ENCODE measurements at regions not wholly inside any gene's neighbourhood (a gene's known extent, or its start where the extent isn't known, plus 50 kb on each side); places are given as distances from the start of the nearest gene placed in this dataset.
"Not testable (repeated sequence)": the region's sequence is repeated elsewhere in the genome, so short reads cannot be mapped to it uniquely, and the experiment has no call there.

GRCh38 chr6:86016567-86016966, 373.9 kb upstream of the SYNCRIP start:
- Mint-ChIP-seq H3K27ac (no peak overlapping the region), H3K4me1 (no peaks in the 10 kb centered on the region), H3K9me3 (peaks cover 0 to 3% (median 0%) of the 10 kb centered on the region in 7 donors), H3K36me3 (no peaks in the 10 kb centered on the region), H3K4me3 (no peak overlapping the region), H3K27me3 (no peaks in the 10 kb centered on the region)
- DNase-seq (no peak), ATAC-seq (ENCODE audit: low read depth in 2 of 2) (no peak)

GRCh38 chr6:86016077-86016476, 373.4 kb upstream of the SYNCRIP start:
- Mint-ChIP-seq H3K27ac (no peak overlapping the region), H3K27me3 (no peaks in the 10 kb centered on the region), H3K9me3 (peaks cover 0 to 3% (median 0%) of the 10 kb centered on the region in 7 donors), H3K36me3 (no peaks in the 10 kb centered on the region), H3K4me1 (no peaks in the 10 kb centered on the region), H3K4me3 (no peak overlapping the region)
- DNase-seq (no peak), ATAC-seq (ENCODE audit: low read depth in 2 of 2) (no peak)

- not testable (repeated sequence) for H3K9me3 Mint-ChIP-seq; H3K36me3 Mint-ChIP-seq; H3K27ac Mint-ChIP-seq; H3K4me3 Mint-ChIP-seq; DNase-seq; ATAC-seq (ENCODE audit: low read depth in 2 of 2); H3K4me1 Mint-ChIP-seq; H3K27me3 Mint-ChIP-seq
Observed at GRCh38 chr6:86012991-86013390, 370.3 kb upstream of the SYNCRIP start.

- no peak for DNase-seq
- no peak for ATAC-seq (ENCODE audit: low read depth in 2 of 2)
- no peaks in the 10 kb centered on the region for H3K36me3 Mint-ChIP-seq
Observed at GRCh38 chr6:86010915-86011786, 368.5 kb upstream of the SYNCRIP start.

GRCh38 chr6:85997206-85997605, 354.5 kb upstream of the SYNCRIP start:
- H3K4me3 Mint-ChIP-seq, result no peak overlapping the region
- ATAC-seq (ENCODE audit: low read depth in 2 of 2), result no peak
- H3K36me3 Mint-ChIP-seq, result no peaks in the 10 kb centered on the region
- no peak for DNase-seq
- H3K27me3 Mint-ChIP-seq, result no peaks in the 10 kb centered on the region
- peaks cover 2 to 23% (median 6%) of the 10 kb centered on the region in 7 donors for H3K9me3 Mint-ChIP-seq
- H3K4me1 Mint-ChIP-seq, result no peaks in the 10 kb centered on the region
- H3K27ac Mint-ChIP-seq, result no peak overlapping the region

More at GRCh38 chr6:86010915-86011786, 368.5 kb upstream of the SYNCRIP start:
- no peak overlapping the region for H3K27ac Mint-ChIP-seq
- peaks cover 0 to 14% (median 4%) of the 10 kb centered on the region in 7 donors for H3K9me3 Mint-ChIP-seq
- no peaks in the 10 kb centered on the region for H3K4me1 Mint-ChIP-seq
- no peak overlapping the region for H3K4me3 Mint-ChIP-seq
- no peaks in the 10 kb centered on the region for H3K27me3 Mint-ChIP-seq

- Mint-ChIP-seq H3K27me3 (no peaks in the 10 kb centered on the region), H3K4me1 (no peaks in the 10 kb centered on the region), H3K36me3 (no peaks in the 10 kb centered on the region), H3K4me3 (no peak overlapping the region), H3K9me3 (peaks cover 2 to 23% (median 6%) of the 10 kb centered on the region in 7 donors), H3K27ac (no peak overlapping the region)
- ATAC-seq (ENCODE audit: low read depth in 2 of 2), result no peak
- no peak for DNase-seq
Observed at GRCh38 chr6:85996034-85996375, 353.3 kb upstream of the SYNCRIP start.

- no peak overlapping the region for H3K4me3 Mint-ChIP-seq
- DNase-seq, result no peak
- no peaks in the 10 kb centered on the region for H3K36me3 Mint-ChIP-seq
- H3K4me1 Mint-ChIP-seq, result no peaks in the 10 kb centered on the region
- no peaks in the 10 kb centered on the region for H3K27me3 Mint-ChIP-seq
- H3K9me3 Mint-ChIP-seq, result peaks cover 2 to 23% (median 6%) of the 10 kb centered on the region in 7 donors
- no peak overlapping the region for H3K27ac Mint-ChIP-seq
- ATAC-seq (ENCODE audit: low read depth in 2 of 2), result no peak
Observed at GRCh38 chr6:85995339-85996033, 352.8 kb upstream of the SYNCRIP start.

GRCh38 chr6:85986681-85987080, 344.0 kb upstream of the SYNCRIP start:
- no peak overlapping the region for H3K4me3 Mint-ChIP-seq
- no peaks in the 10 kb centered on the region for H3K27me3 Mint-ChIP-seq
- DNase-seq (no peak), ATAC-seq (ENCODE audit: low read depth in 2 of 2) (no peak)
- H3K9me3 Mint-ChIP-seq, result peaks cover 15 to 31% (median 19%) of the 10 kb centered on the region in 7 donors
- no peak overlapping the region for H3K27ac Mint-ChIP-seq
- no peaks in the 10 kb centered on the region for H3K4me1 Mint-ChIP-seq
- peaks cover 0 to 11% of the 10 kb centered on the region in 2 donors for H3K36me3 Mint-ChIP-seq

- Mint-ChIP-seq H3K27me3 (no peaks in the 10 kb centered on the region), H3K9me3 (peaks cover 15 to 32% (median 21%) of the 10 kb centered on the region in 7 donors), H3K4me3 (no peak overlapping the region), H3K27ac (no peak overlapping the region), H3K36me3 (peaks cover 0 to 11% of the 10 kb centered on the region in 2 donors), H3K4me1 (no peaks in the 10 kb centered on the region)
- DNase-seq (no peak), ATAC-seq (ENCODE audit: low read depth in 2 of 2) (no peak)
Observed at GRCh38 chr6:85983032-85983659, 340.5 kb upstream of the SYNCRIP start.

GRCh38 chr6:85977661-85978060, 335.0 kb upstream of the SYNCRIP start:
- no peak overlapping the region for H3K27ac Mint-ChIP-seq
- no peaks in the 10 kb centered on the region for H3K27me3 Mint-ChIP-seq
- ATAC-seq (ENCODE audit: low read depth in 2 of 2) (no peak), DNase-seq (no peak)
- H3K4me3 Mint-ChIP-seq, result no peak overlapping the region
- peaks cover 5 to 16% (median 11%) of the 10 kb centered on the region in 7 donors for H3K9me3 Mint-ChIP-seq
- no peaks in the 10 kb centered on the region for H3K4me1 Mint-ChIP-seq
- H3K36me3 Mint-ChIP-seq, result no peaks in the 10 kb centered on the region

- Mint-ChIP-seq H3K9me3 (peaks cover 5 to 16% (median 9%) of the 10 kb centered on the region in 7 donors), H3K36me3 (no peaks in the 10 kb centered on the region), H3K4me3 (no peak overlapping the region), H3K27ac (no peak overlapping the region), H3K4me1 (no peaks in the 10 kb centered on the region), H3K27me3 (no peaks in the 10 kb centered on the region)
- ATAC-seq (ENCODE audit: low read depth in 2 of 2) (no peak), DNase-seq (no peak)
Observed at GRCh38 chr6:85975957-85976356, 333.3 kb upstream of the SYNCRIP start.

GRCh38 chr6:85971238-85971637, 328.6 kb upstream of the SYNCRIP start:
- no peak overlapping the region for H3K27ac Mint-ChIP-seq
- H3K4me3 Mint-ChIP-seq, result no peak overlapping the region
- no peaks in the 10 kb centered on the region for H3K36me3 Mint-ChIP-seq
- DNase-seq (no peak), ATAC-seq (ENCODE audit: low read depth in 2 of 2) (no peak)
- peaks cover 0 to 4% (median 0%) of the 10 kb centered on the region in 3 donors for H3K27me3 Mint-ChIP-seq
- no peaks in the 10 kb centered on the region for H3K4me1 Mint-ChIP-seq
- peaks cover 0 to 8% (median 1%) of the 10 kb centered on the region in 7 donors for H3K9me3 Mint-ChIP-seq

GRCh38 chr6:85966828-85967227, 324.1 kb upstream of the SYNCRIP start:
- peaks cover 0 to 5% (median 0%) of the 10 kb centered on the region in 7 donors for H3K9me3 Mint-ChIP-seq
- H3K36me3 Mint-ChIP-seq, result no peaks in the 10 kb centered on the region
- ATAC-seq (ENCODE audit: low read depth in 2 of 2) (no peak), DNase-seq (no peak)
- H3K27ac Mint-ChIP-seq, result no peak overlapping the region
- peaks cover 0 to 4% (median 0%) of the 10 kb centered on the region in 3 donors for H3K27me3 Mint-ChIP-seq
- H3K4me3 Mint-ChIP-seq, result no peak overlapping the region
- H3K4me1 Mint-ChIP-seq, result no peaks in the 10 kb centered on the region
